Ecto neural progenitor cell (in vitro differentiated cells): ENCODE measurements at regions not wholly inside any gene's neighbourhood (a gene's known extent, or its start where the extent isn't known, plus 50 kb on each side); places are given as distances from the start of the nearest gene placed in this dataset.

Experiments
- DNase-seq: peaks from one replicate; pipeline ENCODE4 v3.0.0-alpha.2; 2018; ENCODE audit warnings: low spot score

DNA sequence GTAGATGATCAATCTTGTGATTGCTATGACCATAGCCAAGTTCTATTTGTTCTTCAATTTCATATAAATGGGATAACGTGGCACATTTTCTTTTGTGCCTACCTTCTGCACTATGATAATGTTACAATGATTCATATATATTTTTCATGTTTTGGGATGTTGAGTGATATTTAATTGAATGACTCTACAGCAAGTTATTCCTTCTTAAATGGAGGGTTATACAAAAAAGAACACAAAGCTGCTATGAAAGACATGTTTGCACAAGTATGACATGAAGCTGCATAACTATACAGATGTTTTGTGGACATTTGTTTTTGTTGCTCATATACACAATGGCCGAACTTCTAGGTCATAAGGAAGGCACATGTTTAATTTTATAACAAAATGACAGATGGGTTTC, 356.2 kb downstream of the CBLN2 start:
- DNase-seq: no peak

- no peak for DNase-seq
These were observed 362.8 kb downstream of the CBLN2 start for GRCh38 chr18:72181241-72181764.

DNA sequence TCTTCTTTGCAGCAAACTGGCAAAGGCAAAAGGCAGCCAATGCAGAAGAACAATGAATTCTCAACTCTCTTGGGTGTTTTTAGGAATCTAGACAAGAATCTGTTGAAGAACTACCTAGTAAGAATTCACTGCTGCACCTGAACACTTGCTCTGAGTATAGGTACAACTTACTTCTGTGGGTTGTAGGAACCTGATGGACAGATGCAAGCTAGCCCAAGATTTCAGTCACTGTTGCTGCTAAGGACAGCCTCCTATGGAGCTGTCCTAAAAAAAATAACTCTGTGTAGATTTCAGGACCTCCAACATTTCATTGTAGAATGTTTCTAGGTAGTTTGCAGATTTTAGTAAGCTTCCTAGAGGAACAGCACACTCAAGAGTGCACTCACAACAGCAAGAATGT, 363.5 kb downstream of the CBLN2 start:
- no peak for DNase-seq

DNA sequence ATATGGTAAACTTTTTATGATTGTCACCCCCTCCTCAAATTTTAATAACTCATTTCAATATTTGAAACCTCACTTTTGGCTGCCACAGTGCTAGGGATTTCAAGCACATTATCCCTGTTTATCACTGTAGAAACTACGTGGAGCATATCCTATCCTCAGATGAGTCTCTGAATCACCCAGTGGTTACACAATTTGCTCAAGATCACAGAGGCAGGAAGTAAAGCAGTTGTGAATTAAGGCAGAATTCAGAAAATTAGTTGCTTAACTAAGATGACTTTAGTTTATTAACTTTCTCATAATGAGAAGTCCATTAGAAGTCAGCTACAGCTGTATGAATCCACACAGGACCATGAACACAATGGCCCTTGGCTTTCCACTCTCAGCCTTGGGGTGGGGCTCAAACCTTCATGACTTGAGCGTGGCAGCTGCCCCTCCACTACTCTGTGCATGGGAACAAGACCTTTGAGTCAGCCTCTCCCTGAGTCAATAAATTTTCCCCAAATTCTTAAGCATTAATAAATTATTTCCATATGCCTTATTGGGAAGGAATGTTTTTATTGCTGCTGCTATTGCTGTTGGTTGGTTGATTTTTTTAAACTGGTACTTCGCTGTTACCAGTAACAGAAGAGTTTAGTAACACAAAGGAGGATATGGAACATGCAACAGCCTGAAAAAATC, 369.0 kb downstream of the CBLN2 start:
- no peak for DNase-seq

GRCh38 chr18:72171596-72171995, 372.5 kb downstream of the CBLN2 start:
- no peak for DNase-seq

GRCh38 chr18:72161691-72162090, 382.5 kb downstream of the CBLN2 start:
- no peak for DNase-seq

DNA sequence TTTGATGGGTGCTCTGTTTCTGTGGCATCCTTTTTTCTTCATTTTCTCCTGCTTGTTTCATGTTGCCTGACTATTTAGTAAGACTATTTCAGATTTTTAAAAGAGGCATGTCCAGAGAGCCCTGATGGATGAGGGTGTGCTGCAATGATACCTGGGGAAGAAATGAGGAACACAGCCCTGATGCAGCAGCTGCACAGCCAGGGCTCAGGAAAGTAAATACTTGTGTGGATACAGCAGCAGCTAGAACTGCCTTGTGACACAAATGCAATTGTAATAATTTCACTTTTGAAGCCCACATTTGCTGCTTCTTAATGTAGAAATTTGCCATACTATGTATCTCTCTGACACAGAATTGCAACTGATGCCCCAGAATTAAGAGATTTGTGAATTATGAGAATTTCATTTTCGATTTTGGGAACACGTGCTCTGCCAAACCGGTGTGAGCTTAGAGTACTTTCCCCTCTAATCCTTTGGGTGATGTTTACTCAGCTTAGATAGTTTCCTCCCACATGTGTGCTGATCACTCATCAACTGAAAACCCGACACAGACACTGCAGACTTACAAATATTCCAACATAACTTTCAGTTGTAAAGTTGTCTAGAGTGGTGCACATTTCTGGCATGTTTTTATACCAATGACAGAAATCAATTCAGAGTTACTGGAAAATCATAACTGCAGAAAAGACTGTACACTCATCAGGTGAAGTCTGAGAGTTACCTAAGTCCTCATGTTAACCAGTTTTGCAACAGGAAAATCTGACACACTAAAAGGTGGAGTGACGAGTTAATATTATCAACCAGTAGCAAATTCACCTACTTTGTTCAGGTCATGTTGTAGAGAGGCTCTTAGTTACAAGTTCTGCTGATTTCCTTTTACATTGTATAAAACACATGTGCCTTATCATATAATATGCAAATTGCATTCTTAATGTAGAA, 383.4 kb downstream of the CBLN2 start:
- no peak for DNase-seq

GRCh38 chr18:72155327-72155726, 388.8 kb downstream of the CBLN2 start:
- DNase-seq: no peak

GRCh38 chr18:72154926-72155325, 389.2 kb downstream of the CBLN2 start:
- no peak for DNase-seq

- DNase-seq: no peak
These were observed 391.2 kb downstream of the CBLN2 start for GRCh38 chr18:72152935-72153334.

- no peak for DNase-seq
These were observed 396.3 kb downstream of the CBLN2 start for GRCh38 chr18:72147830-72148229.

DNA sequence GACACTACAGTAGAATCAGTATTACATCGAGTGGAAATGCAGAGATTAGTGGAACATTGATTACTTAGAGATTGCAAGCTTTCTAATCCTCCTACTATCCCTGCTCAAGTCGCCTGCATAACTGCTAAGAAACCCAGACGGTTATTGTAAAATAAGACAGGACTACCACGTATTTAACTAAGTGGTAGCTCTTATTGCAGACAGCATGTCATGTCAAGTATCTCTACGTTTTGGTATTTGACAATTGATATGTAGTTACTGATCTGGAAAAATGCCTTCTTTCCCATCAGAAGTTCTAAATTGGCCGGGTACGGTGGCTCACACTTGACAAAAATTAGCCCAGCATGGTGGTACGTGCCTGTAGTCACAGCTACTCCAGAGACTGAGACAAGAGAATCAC, 404.1 kb downstream of the CBLN2 start:
- DNase-seq: no peak

- DNase-seq: no peak
These were observed 415.5 kb downstream of the CBLN2 start for GRCh38 chr18:72128649-72129048.

DNA sequence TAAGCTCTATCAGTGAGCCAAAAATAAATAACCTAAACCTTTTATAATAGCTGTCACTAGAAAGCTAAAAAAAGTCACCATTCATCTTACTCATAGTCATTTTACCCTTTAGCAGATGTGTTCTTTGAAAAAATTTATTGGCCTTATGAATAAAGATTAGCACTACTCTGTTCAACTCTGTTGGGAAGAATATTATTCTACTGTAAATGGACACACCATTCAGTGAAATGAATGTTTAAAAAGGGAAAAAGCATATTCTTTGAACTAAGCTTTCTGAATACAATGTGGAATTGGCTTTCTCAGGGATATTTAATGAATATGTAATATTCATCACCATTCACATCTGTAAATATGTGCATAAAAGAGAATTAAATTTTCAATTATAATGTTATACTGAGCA, 422.0 kb downstream of the CBLN2 start:
- no peak for DNase-seq

- DNase-seq: no peak
These were observed 425.1 kb downstream of the CBLN2 start for GRCh38 chr18:72119082-72119481.

DNA sequence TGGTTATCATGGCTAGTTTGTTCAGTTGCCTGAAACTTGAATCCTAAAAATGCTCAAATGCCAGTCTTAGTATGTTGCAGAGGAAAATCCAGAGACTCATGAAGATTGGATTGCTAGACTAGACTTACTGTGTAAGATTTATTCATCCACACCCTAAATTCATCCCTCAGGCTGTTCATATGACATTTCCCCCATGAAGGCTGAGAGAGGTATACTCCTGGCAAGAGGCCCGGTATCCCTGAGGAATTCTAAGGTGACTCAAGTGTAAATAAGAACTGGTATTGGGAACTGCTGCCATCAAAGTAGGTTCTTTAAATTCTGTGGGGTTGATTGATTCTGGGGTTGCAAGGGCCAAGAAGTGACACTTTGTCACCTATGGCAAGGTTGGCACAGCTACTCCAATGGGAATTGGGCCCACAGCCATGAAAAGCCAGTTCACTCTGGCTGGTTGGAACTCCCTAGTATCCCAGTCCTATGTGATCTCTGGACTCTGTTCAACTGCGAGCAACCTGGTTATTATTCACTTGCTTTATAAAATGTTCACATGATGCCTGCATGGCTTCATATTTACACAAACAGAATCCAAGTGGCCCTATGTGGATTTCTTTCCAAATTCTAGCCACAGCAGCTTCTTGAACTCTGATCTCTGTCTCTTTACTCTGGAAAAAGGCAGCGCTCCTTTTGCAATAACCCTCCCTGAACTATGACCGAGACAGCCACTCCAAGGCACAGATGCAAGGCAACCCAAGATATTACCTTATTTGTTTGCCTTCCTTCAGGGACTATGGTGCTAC, 429.1 kb downstream of the CBLN2 start:
- DNase-seq: no peak

- DNase-seq: no peak
These were observed 436.3 kb downstream of the CBLN2 start for GRCh38 chr18:72107647-72108383.

- no peak for DNase-seq
These were observed 439.3 kb downstream of the CBLN2 start for GRCh38 chr18:72104851-72105250.

DNA sequence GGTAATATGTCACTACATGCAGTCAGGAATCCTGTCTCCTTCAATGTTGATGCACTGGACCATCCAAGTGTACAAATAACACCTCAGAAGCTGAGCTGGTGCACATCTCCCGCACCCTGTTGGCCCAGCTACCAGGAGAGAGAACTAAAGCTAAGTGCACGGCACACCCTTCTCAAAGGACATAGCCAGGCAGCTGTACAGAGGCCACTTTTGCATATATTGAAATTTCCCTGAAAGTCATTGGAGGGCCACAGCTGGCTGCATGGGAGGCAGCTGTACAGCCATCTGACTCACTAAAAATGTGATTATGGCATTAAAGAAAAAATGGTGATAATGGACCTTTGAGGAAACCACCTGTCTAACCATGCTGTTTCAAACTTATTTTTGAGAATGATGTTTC, 441.7 kb downstream of the CBLN2 start:
- no peak for DNase-seq

- DNase-seq: no peak
These were observed 443.6 kb downstream of the CBLN2 start for GRCh38 chr18:72100465-72101004.

- DNase-seq: no peak
These were observed 452.8 kb downstream of the CBLN2 start for GRCh38 chr18:72091369-72091768.
